ENCODE measurements at regions not wholly inside any gene's neighbourhood (a gene's known extent, or its start where the extent isn't known, plus 50 kb on each side); places are given as distances from the start of the nearest gene placed in this dataset.

DNA sequence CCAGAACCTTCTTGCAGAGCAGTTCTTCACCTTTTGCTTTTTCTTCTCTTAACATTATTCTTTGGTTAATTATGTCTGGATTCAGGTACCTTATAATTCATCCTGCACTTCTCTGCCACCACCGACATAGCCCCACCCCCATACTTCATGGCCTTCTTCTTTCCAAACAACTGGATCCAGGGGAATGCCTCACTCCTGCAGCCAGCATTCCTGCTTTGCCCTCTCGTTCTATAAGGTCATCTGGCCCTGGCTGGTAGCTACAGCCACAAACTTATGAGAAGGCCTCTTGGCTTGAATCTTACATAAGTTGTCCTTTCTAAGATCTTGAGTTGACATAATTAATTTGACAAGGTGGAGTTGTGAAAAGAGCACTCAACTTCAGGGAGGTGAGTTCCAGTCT, 84.1 kb upstream of the FRY start:
- H3K4me1 ChIP-seq, result no peaks in the 10 kb centered on the region
- Mint-ChIP-seq H3K27ac (ENCODE audit: unreplicated experiment) (peak overlapping the region; percentile 24), H3K27me3 (ENCODE audit: insufficient read depth, unreplicated experiment) (no peaks in the 10 kb centered on the region), H3K9me3 (ENCODE audit: unreplicated experiment) (no peaks in the 10 kb centered on the region), H3K36me3 (ENCODE audit: insufficient read depth, unreplicated experiment) (no peaks in the 10 kb centered on the region), H3K4me3 (ENCODE audit: unreplicated experiment) (no peak overlapping the region), H3K4me1 (ENCODE audit: low read depth, unreplicated experiment) (peaks cover 15% of the 10 kb centered on the region)
- H3K4me3 ChIP-seq (ENCODE audit: low read depth, low read length), result no peak overlapping the region
- TF ChIP-seq, protein P1, sequence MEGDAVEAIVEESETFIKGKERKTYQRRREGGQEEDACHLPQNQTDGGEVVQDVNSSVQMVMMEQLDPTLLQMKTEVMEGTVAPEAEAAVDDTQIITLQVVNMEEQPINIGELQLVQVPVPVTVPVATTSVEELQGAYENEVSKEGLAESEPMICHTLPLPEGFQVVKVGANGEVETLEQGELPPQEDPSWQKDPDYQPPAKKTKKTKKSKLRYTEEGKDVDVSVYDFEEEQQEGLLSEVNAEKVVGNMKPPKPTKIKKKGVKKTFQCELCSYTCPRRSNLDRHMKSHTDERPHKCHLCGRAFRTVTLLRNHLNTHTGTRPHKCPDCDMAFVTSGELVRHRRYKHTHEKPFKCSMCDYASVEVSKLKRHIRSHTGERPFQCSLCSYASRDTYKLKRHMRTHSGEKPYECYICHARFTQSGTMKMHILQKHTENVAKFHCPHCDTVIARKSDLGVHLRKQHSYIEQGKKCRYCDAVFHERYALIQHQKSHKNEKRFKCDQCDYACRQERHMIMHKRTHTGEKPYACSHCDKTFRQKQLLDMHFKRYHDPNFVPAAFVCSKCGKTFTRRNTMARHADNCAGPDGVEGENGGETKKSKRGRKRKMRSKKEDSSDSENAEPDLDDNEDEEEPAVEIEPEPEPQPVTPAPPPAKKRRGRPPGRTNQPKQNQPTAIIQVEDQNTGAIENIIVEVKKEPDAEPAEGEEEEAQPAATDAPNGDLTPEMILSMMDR (IDR thresholded peaks at IDR 0.05; ENCODE audit: insufficient read depth in 1 of 2, low read depth in 1 of 2, low read length in 1 of 2, severe bottlenecking in 1 of 2, unreplicated experiment in 1 of 2), result no peak
- intact Hi-C loops (cut with micrococcal nuclease; ENCODE audit: unreplicated experiment), result no loop called here
- H3K36me3 ChIP-seq (ENCODE audit: control insufficient read depth, insufficient read depth, low read length), result no peaks in the 10 kb centered on the region
- BruUV-seq (replicated peaks), result no TSS peak
- CTCF ChIA-PET, result interaction anchor here (0.6 to 2.8 kb wide), 4 partner anchors 20 to 604 kb away, joined by 3 to 11 read pairs (median 4); no protein-coding TSS in a partner anchor
- H3K9me3 ChIP-seq, result no peaks in the 10 kb centered on the region
- no peak for DNase-seq
- H3K27me3 ChIP-seq (replicated peaks; ENCODE audit: control insufficient read depth, insufficient read depth, low read length), result no peaks in the 10 kb centered on the region
- POLR2A ChIA-PET, result no interaction called here

DNA sequence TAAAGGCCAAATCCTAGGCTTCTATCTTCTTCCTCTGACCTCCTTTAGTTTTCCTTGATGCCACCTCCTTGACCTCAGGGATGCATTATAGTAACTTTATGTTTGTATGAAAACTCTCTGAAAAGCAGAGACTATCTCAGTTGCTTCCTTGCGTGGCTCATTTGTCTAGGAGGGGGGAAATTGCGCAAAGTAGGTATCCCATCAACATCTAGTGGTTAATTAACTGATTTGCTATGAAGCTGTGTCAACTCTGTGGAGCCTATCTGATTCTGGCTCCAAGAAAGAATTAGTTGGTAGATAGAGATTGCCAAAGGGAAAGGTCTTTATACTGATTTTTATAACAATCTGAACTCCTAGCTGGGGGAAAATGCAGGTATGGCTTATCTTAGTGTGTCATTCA, 82.1 kb upstream of the FRY start:
- Histone ChIP-seq H3K4me3 (ENCODE audit: low read depth, low read length) (no peak overlapping the region), H3K27me3 (replicated peaks; ENCODE audit: control insufficient read depth, insufficient read depth, low read length) (no peaks in the 10 kb centered on the region), H3K9me3 (no peaks in the 10 kb centered on the region), H3K36me3 (ENCODE audit: control insufficient read depth, insufficient read depth, low read length) (no peaks in the 10 kb centered on the region), H3K4me1 (no peaks in the 10 kb centered on the region)
- Mint-ChIP-seq H3K9me3 (ENCODE audit: unreplicated experiment) (no peaks in the 10 kb centered on the region), H3K4me3 (ENCODE audit: unreplicated experiment) (no peak overlapping the region), H3K4me1 (ENCODE audit: low read depth, unreplicated experiment) (peaks cover 15% of the 10 kb centered on the region), H3K27me3 (ENCODE audit: insufficient read depth, unreplicated experiment) (no peaks in the 10 kb centered on the region), H3K27ac (ENCODE audit: unreplicated experiment) (no peak overlapping the region), H3K36me3 (ENCODE audit: insufficient read depth, unreplicated experiment) (no peaks in the 10 kb centered on the region)
- TF ChIP-seq, protein P1 (IDR thresholded peaks at IDR 0.05; ENCODE audit: insufficient read depth in 1 of 2, low read depth in 1 of 2, low read length in 1 of 2, severe bottlenecking in 1 of 2, unreplicated experiment in 1 of 2), result no peak
- no peak for DNase-seq
- CTCF ChIA-PET, result no interaction called here
- intact Hi-C loops (cut with micrococcal nuclease; ENCODE audit: unreplicated experiment), result no loop called here
- POLR2A ChIA-PET, result no interaction called here
- no TSS peak for BruUV-seq (replicated peaks)

- no peaks in the 10 kb centered on the region for H3K36me3 Mint-ChIP-seq (ENCODE audit: insufficient read depth, unreplicated experiment)
- TF ChIP-seq, protein P1 (IDR thresholded peaks at IDR 0.05; ENCODE audit: insufficient read depth in 1 of 2, low read depth in 1 of 2, low read length in 1 of 2, severe bottlenecking in 1 of 2, unreplicated experiment in 1 of 2), result no peak
- H3K4me1 Mint-ChIP-seq (ENCODE audit: low read depth, unreplicated experiment), result peaks cover 15% of the 10 kb centered on the region
- no peaks in the 10 kb centered on the region for H3K4me1 ChIP-seq
- H3K9me3 ChIP-seq, result no peaks in the 10 kb centered on the region
- H3K36me3 ChIP-seq (ENCODE audit: control insufficient read depth, insufficient read depth, low read length), result no peaks in the 10 kb centered on the region
- intact Hi-C loops (cut with micrococcal nuclease; ENCODE audit: unreplicated experiment), result no loop called here
- CTCF ChIA-PET, result no interaction called here
- H3K4me3 Mint-ChIP-seq (ENCODE audit: unreplicated experiment), result no peak overlapping the region
- POLR2A ChIA-PET, result no interaction called here
- no peak for DNase-seq
- H3K27me3 ChIP-seq (replicated peaks; ENCODE audit: control insufficient read depth, insufficient read depth, low read length), result no peaks in the 10 kb centered on the region
- no peaks in the 10 kb centered on the region for H3K9me3 Mint-ChIP-seq (ENCODE audit: unreplicated experiment)
- no TSS peak for BruUV-seq (replicated peaks)
- no peak overlapping the region for H3K4me3 ChIP-seq (ENCODE audit: low read depth, low read length)
- no peaks in the 10 kb centered on the region for H3K27me3 Mint-ChIP-seq (ENCODE audit: insufficient read depth, unreplicated experiment)
- no peak overlapping the region for H3K27ac Mint-ChIP-seq (ENCODE audit: unreplicated experiment)
Observed at GRCh38 chr13:31950111-31950815, 81.3 kb upstream of the FRY start.

All from Caco-2 (cell line).